ENCODE measurements at regions not wholly inside any gene's neighbourhood (a gene's known extent, or its start where the extent isn't known, plus 50 kb on each side); places are given as distances from the start of the nearest gene placed in this dataset.
"Not testable (repeated sequence)": the region's sequence is repeated elsewhere in the genome, so short reads cannot be mapped to it uniquely, and the experiment has no call there.

DNA sequence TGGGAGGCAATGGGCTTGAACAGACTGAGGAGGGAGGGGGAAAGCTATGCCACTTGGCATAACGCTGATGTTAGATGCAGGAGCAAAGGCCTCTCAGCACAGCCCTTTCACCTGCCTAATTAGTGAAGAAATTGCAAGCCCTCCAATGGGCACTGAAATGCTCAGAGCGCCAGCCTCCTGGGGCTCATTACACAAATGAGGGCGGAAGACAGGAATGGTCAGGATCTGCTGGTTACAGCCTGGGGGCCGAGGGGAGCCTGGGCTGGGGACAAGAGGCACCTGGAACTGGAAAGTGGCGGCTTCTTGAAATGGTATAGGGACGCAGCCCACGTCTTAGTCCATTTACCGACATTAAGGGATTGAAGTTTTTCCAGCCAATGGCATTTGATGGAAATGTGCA lies 50.2 kb upstream of the PLET1 start:
- DNase-seq, result no peak

DNA sequence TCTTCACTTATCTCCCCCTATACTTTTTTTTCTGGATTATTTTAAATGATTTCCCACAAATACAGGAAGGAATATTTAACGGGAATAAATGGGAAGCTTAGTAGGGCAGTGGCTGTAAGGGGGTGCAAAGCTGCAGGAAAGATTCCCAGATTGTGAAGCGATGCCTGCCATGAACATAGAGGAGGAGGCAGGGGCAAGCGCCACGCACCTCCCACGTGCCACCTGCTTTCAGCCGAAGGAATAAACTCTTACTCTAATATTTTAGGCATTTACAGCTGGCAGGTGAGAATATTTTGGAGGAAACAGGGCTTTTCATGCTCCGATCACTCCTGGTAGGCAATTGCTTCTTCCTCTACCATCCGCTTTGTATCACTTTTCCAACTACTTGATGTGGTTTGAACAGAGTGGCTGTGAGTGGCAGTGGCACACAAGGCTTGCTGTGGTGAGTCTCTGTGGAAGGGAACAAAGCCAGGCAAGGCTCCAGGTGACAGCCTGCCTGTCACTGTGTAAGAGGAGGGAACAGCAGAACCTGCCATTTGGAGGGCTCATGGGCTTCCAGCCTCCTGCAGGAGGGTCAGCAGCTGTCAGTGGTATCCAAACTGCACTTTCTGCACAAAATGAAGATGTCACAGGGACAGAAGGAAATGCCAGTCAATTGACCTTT lies 54.5 kb upstream of the PLET1 start:
- no peak for DNase-seq

DNA sequence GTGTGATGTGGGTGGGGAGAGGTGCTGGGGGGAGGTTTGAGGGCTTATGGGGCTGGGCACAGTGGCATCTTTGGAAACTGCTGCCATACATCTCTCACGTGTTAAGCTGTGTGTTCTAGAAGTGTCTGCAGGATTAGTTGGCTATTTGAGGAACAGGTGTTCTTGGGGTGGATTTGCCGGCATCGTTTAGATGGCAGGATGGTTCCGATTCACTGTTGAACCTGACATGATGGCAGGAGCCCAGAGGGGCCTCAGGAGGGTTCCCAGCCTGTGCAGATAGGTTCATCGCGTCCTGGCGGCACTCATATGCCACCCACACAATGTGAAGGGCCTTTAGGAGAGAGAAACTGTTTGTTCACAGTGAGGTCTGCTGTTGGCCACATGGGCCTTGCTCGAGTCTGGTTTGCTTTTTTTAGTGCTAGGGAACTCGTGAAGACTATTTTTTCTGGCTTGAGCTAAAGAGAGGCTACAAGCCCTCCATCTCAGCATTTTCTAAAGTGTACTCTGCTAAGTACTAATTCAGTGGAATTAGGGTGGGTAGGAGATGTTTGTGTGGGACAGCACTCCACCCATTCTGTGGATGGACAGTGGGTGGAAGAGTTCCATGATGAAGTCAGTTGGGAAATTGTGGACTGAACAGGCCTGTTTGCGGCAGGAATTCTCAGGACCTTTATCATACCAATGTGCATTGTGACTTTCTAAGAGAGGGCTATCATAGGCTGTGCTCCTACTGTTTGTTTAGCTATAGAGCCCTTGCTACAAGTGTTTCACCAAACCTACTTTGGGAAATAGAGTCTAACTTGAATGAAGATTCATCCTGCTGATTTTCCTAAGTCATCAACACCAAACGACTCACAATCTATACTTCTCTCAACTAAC lies 55.4 kb upstream of the PLET1 start:
- DNase-seq, result no peak

DNA sequence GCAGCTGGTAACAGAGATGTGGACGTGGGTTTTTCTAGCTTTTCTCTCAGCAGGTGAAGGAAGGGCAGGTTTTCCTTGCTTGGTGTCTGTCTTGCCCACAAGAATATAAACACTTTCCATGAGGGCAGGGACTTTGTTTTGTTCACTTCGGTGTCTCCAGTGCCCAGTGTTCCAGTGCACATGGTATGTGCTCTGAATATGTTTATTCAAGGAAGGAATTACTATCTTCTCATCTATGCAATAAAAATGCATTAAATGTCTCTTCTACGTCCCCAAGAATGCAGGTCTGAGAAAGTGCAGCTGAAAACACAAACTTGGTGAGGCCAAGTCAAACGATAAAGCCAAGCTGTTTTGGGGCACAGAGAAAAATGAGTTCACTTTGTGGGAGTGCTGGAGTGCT lies 56.3 kb upstream of the PLET1 start:
- DNase-seq, result no peak

DNA sequence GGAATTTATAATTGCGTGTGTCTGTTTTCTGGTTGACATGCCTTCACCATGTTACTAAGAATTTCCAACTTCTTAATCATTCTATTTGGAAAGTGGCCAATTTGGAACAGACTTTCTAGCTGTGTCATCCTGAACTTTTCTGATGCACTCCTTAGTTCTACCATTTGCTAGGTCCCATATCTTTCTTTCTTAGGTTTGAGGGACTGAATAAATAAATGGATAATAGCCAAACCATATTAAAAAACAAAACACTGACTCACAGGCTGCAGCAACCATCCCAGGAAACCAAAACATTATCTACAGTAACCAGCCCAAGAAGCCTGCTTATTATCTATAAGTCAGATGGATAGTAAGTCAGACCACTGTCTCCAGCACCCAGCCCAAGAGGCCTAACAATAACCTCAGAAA lies 57.5 kb upstream of the PLET1 start:
- DNase-seq, result no peak

DNA sequence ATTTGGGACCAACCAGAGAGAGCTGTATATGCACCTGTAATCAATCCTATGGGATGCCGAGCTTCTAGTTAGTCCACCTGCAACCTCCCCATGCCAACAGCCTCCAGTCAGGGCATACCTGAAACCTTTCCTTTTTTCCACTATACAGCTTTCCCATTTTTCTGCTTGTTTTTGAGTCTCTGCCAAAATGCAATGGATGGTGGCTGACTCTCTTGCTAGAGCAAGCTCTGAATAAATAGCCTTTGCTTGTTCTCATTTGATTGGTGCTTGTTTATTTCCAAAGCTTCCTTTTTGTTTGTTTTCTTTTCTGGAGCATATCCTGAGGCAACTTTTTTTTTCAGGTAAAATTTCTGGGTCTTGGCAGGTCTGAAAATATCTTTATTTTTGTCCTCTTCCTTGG lies 58.0 kb upstream of the PLET1 start:
- no peak for DNase-seq

DNA sequence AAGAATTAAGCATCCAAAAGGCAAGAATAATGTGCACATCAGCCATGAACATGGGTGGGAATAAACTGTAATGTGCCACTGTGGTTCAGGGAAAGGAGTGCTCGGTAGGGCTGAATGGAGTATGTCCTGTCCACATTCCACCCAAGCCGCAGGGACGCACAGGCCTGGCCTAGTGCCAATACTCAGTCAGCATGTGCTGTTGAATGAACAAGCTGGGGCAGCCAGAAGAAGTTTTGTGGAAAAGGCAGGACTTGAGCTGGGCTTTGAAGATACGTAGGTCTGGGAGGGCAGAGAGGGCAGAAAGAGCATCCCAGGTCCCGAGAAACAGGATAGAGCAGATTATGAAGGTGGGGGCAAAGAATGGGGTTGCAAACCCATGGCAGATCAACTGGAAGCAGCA lies 60.0 kb upstream of the PLET1 start:
- no peak for DNase-seq

DNA sequence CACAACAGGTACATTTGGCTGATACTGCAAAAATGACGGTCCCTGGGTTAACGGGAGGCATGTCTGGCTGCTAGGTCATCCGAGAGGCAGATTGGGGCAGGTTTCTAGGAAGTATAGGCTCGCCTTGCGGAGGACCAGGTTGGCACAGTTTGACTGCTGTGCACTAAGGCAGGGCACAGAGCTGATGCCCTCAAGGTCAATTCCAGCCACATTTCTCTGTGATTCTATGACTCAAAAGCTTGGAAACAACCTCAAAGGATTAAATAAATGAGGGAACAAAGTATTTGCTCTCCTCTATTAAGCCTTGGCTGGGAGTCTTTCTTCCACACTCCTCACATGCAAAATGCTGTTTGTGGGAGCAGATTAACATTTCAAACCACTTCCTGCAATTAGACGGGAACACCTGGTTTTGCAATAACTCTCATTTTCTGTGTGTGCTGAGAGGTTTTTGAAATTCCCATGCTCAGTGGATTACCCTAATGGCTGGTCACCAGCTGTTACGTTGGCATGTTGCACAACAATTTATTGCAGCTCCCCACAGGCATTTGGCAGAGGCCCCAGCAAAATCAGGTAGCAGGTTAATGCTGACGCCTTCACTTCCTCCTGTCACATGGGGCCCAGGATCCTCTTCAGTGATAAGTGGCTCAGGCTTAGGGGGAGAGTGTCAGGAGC lies 61.0 kb upstream of the PLET1 start:
- peak; percentile 17 for DNase-seq

DNA sequence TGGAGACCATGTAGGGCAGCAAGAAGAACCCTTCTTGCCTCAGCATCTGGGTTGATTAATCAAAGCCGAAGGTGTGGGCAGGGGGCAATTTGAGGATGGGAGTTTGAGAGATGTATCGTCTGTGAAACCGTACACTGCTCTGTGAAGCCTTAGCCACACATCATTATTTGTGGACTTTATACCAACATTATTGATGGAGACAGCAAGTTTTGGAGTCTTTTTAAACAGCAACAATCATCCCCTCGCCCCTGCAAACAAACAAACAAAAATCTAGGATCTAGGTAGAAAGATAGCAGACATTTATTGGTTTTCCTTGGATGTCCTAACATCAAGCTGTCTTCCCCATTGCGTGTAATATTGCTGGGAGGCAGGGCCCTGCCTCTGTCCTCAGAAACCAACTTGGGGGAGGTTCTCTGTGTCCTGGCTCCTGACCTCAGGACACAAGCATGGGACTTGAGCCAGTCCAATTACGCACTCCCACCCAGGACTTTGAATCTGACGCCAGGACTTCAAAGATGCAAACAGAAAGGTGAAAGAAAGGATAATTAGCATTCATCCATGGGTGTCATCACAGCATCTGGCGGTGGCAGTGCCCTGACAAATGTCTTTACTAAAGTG lies 61.6 kb upstream of the PLET1 start:
- DNase-seq, result no peak

DNA sequence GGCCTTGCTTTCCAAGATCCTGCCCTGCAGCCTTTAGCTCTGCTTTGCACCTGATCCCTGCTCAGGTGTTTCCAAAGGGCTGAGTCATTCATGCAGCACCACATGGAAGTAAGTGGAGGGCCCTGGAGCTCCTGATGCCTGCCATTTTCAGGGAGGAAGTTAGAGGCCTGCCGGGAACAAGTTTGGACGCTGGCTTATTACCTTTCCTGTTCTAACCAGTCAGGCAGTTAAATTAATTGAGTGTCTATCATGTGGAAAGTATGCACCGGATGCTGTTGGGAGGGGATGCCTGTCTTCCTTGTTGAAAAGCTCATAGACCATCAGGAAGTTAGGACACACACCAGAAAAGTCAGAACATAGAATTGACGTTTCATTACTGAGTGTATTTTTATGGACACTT lies 73.7 kb upstream of the PLET1 start:
- DNase-seq, result no peak

DNA sequence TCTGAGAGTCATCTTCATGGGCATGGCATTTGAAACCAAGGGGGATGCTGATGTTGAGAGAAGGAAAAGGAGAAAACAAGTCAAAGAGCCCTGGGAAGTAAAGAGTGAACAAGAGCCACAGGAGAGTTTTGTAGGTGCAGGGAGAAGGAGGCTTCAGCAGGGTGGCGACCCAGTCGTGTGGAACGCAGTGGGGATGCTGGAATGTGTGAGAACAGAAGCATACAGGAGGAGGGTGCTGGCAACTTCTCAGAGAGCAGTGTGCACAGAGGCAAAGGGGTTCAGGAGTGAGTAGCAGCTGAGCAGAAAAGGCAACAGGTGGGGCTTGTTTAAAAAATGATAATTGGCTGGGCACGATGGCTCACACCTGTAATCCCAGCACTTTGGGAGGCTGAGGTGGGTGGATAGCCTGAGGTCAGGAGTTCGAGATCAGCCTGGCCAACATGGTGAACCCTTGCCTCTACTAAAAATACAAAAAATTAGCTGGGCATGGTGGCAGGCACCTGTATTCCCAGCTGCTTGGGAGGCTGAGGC lies 75.8 kb upstream of the PLET1 start:
- no peak for DNase-seq

DNA sequence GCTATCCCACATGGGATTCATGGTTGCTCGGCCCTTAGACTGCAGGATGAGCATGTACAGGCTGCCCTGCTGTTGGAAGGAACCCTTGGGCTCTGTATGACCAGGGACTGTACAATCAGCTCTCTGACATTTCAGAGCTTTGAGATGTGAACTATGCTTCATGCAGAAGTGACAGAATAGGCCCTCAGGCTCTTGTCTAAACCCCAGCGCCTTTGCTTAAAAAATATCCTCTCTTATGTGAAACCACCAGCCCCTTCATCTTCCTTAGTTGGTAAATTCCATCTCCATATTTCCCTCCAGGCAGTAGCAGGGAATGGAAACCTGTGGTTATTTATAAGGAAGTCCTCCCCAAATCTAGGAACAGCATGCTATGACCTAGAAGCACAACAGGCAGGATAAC lies 78.9 kb upstream of the PLET1 start:
- no peak for DNase-seq

DNA sequence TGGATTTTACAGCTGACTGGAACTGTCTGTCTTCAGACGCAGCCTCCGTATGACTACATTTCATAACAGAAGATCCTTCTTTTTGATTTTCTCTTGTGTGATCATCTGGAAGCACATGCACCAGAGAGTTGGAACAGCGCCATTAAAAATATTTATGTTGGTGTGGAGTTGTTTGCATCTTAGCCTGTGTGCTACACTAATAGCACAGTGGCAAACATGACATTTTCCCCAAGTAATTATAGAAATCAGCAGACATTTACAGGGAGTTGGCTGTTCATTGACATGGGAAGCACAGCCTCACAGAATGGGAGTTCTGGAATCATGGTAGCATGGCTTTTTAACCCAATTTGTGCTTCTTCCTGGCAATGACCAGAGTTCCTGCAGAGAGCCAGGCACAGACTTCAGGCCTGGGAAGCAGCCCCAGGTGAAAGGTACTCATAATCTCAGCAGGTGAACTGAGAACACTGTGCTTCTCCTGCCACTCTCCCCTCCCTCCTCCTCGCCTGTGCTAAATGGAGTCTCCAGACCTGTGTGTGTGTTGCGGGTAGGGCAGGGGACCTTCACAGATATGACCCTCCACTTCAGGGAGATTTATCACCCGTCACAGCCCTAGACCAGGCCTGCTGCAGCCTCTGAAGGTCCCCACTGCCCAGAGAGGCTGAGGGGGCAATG lies 82.8 kb upstream of the PLET1 start:
- no peak for DNase-seq

DNA sequence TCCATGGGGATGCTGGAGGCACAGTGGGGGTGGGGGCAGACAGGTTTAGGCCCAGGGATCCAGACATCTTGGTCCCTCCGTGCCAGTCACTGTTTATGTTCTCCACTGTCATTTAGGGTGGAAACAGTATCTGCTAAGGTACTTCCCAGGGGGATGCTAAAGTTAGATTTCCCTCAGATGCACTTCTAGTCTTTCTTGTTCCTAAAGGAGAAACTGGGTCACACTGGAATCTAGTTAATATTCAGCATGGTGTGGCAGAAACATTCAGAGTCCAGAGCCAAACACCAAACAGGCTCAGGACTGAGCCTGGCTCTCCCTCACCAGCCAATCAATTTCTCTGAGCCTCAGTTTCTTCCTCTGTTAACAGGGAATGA lies 83.4 kb upstream of the PLET1 start:
- DNase-seq, result no peak

DNA sequence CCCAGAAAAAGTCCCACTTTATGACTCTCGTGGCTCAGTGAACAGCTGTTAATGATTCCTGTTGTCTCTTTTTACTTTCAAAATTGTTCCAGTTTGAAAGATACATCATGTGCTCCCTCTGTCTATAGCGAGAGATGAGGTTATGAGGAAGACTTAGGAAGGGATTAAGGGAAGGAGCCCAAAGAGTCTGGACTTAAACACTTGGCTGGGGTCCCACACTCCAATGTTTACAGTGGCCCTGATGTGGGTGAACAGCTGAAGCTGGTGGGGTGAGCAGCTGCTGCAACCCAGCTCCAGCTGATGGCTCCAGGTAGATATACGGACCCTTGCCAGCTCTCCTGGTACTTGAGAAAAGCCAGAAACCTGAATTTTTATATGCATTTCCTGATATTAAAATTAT lies 84.5 kb upstream of the PLET1 start:
- DNase-seq, result no peak

DNA sequence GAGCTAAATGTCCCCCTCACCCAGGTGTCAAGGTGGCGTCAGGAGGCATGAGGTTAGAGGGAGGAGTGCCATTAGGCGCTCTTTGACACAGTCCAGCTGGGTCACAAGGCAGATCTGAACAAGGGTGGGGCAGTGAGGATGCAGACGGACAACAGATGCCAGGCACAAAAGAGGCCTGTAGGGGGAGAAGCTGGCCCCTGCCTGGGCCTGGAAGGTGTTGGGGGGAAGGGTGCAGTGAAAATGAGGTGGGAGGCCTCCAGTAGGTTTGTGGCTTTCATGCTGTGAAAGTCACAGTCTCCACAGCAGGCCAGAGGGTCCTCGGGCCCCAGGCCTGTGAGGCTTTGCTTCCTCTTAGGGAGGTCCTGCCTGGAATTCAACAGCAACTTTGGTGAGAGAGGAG lies 85.0 kb upstream of the PLET1 start:
- no peak for DNase-seq

DNA sequence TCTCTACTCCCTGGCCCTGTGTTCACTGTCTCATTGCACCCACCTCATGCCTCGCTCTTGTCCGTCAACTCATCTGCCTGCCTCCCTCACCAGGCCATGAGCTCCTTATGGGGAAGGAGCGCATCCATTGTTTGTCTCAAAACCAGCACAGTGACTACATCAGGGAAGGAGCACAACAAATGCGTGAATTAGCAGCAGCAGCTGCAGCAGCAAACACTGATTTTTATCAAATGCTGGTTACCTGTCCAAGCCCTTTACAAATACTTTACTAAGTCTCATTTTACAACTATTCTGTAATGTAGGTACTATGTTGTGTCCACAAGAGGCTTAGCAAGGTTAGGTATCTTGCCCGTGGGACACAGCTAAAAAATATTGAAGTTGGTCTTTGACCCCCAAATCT lies 85.9 kb upstream of the PLET1 start:
- DNase-seq, result no peak

DNA sequence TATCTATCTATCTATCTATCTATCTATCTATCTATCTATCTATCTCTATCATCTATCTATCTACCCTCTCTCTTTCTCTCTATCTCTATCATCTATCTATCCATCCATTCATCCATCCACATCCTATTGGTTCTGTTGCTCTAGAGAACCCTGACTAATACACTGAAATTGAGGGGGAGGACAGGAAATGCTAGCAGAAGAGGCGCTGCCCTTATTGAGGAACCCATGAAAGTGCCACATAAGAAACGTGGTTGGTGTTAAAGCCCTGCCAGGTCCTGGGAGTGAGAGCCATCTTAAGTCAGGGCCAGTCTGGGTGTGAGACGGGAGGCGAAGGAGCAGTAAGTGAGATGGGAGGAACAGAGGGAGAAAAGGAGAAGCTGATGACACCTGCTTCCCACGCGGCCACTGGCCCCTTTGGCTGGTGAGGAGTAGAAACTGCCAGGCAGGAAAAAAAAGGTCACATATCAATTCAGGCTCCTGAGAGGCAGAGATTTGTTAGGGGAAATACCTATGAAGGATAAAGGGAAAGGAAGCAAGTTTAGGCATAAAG lies 87.9 kb upstream of the PLET1 start:
- DNase-seq, result no peak

DNA sequence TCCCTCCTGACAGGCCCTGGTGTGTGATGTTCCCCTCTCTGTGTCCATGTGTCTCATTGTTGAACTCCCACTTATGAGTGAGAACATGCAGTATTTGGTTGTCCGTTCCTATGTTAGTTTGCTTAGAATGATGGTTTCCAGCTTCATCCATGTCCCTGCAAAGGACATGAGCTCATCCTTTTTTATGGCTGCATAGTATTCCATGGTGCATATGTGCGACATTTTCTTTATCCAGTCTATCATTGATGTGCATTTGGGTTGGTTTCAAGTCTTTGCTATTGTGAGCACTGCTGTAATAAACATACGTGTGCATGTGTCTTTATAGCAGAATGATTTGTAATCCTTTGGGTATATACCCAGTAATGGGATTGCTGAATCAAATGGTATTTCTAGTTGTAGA lies 90.8 kb upstream of the PLET1 start:
- DNase-seq, result not testable (repeated sequence)

DNA sequence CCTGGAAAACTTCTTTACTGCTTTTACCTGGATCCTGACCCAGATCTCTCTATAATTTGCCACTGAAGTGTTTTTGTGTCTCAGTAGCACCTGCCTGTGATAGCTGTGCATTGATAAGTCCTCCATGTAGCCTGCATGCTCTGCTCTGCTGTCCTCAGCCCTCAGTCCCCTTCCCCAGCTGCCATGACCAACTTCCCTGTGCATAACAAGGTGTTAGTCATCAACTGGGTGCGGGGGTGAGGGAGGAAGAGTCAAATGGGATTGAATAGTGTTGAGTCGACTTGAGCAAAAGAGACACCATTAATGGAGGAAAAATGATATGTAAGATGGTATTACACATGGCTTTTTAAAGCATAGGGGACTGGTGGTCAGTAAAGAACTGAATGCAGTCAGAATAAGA lies 92.2 kb upstream of the PLET1 start:
- DNase-seq, result no peak

DNA sequence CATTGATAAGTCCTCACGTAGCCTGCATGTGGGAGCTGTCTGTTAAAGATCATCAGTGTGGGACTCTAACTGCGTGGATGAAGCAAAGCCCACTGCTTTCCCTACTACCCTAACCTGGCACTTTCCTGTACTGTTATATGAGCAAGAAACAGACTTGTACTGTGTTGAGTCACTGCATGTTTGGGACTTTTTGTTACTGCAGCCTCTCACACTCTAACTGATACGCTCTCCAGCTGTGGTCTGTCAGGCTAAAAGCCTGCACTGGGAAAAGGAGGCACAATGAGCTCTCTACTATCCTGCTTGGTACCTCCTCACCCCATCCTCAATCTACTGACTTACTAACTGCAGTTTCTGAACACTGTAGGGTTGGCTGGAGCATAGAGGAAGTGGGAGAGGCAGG lies 93.7 kb upstream of the PLET1 start:
- DNase-seq, result no peak

DNA sequence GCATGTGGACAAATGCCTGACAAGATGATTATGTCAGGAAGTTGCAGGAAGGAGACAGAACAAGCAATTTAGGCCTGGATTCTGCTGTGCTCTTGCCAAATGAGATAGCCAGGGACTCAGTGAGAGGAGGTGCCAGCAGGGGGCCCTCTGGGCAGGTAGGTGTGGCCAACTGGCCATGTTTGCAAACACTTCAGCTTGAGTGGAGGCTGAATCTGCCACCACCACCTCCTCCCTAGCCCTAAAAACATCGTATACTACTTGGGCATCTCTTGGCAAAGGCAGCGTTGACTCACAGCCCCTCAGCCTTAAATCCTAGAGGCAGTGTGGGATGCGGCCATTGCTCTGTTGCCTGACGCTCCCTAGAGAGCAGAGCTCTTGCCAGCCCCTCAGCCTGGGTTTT lies 95.1 kb upstream of the PLET1 start:
- no peak for DNase-seq

DNA sequence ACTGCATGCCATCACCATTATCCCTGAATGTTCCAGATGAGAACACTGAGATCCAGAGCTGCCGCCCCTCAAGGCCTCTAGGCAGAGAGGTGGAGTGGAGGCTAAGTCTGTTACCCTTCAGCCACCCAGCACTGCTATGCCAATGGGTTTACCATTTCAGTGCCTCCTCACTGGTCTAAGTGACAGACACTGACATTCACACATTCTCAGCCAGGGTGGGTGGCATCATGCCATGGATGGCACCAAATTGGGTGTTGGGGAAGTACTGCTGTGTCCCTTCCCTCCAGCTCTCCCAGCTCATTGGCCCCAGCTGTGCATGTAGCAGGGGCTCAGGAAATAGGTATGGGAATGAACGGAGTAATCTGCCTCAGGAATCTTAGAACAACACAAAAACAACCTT lies 96.8 kb upstream of the PLET1 start:
- no peak for DNase-seq
